Astrocyte of the spinal cord (primary cell): ENCODE measurements at regions not wholly inside any gene's neighbourhood (a gene's known extent, or its start where the extent isn't known, plus 50 kb on each side); places are given as distances from the start of the nearest gene placed in this dataset.

Source experiments
- DNase-seq: peaks from one replicate; pipeline ENCODE4 v3.0.0; 2011; ENCODE audit warnings: low read depth, low spot score
- H3K4me3 ChIP-seq: 2 replicates; pipeline ENCODE4 v1.5.1; 2011; ENCODE audit warnings: low read depth, mild to moderate bottlenecking, low read length, moderate library complexity
- CTCF ChIP-seq: IDR thresholded peaks from 2 replicates; pipeline ENCODE4 v1.5.1; 2012; ENCODE audit warnings: low read depth, mild to moderate bottlenecking, low read length, inconsistent platforms
- in situ Hi-C: cut with HindIII; loops from 2 replicates; pipeline ENCODE4 v1.10.0; 2017; ENCODE audit warnings: low sequenced_read_pairs

- DNase-seq: no peak
- H3K4me3 ChIP-seq: no peak overlapping the region
- in situ Hi-C loops: no loop called here
- no peak for TF ChIP-seq CTCF
Observed at GRCh38 chr6:159389695-159390094, 220.5 kb downstream of the FNDC1 start.

- DNase-seq: no peak
- no peak overlapping the region for H3K4me3 ChIP-seq
- in situ Hi-C loops: no loop called here
- TF ChIP-seq CTCF: no peak
Observed at GRCh38 chr6:159380114-159380513, 210.9 kb downstream of the FNDC1 start.

- DNase-seq: no peak
- no peak for TF ChIP-seq CTCF
- in situ Hi-C loops: no loop called here
- H3K4me3 ChIP-seq: no peak overlapping the region
Observed at GRCh38 chr6:159378411-159379328, 209.5 kb downstream of the FNDC1 start.

- DNase-seq: no peak
- in situ Hi-C loops: no loop called here
- no peak overlapping the region for H3K4me3 ChIP-seq
- no peak for TF ChIP-seq CTCF
Observed at GRCh38 chr6:159376516-159377158, 207.4 kb downstream of the FNDC1 start.

- in situ Hi-C loops: no loop called here
- DNase-seq: no peak
- H3K4me3 ChIP-seq: no peak overlapping the region
- TF ChIP-seq CTCF: no peak
Observed at GRCh38 chr6:159375014-159375413, 205.8 kb downstream of the FNDC1 start.

GRCh38 chr6:159373670-159374069, 204.5 kb downstream of the FNDC1 start:
- in situ Hi-C loops: no loop called here
- no peak for TF ChIP-seq CTCF
- no peak for DNase-seq
- no peak overlapping the region for H3K4me3 ChIP-seq
